Esophagus muscularis mucosa (tissue), 4 donors: ENCODE measurements at regions not wholly inside any gene's neighbourhood (a gene's known extent, or its start where the extent isn't known, plus 50 kb on each side); places are given as distances from the start of the nearest gene placed in this dataset.
"Not testable (repeated sequence)": the region's sequence is repeated elsewhere in the genome, so short reads cannot be mapped to it uniquely, and the experiment has no call there.

Source experiments
- DNase-seq: peaks from one replicate; pipeline ENCODE4 v3.0.0-alpha.2; 2017; ENCODE audit errors: extremely low spot score
- H3K27ac ChIP-seq, 4 donors: fragments of 200-600 bp; sonication (generic); replicated peaks in 1 of 4; 1 replicate in 3 of 4; 2 replicates in 1 of 4; pipeline ENCODE4 v1.5.1; 2016 to 2019; ENCODE audit warnings: mild to moderate bottlenecking in 1 of 4
- H3K27me3 ChIP-seq, 4 donors: fragments of 200-600 bp; sonication (generic); one replicate each; pipeline versions ENCODE4 v1.5.1 to v1.6.0; 2016 to 2019
- H3K36me3 ChIP-seq, 4 donors: fragments of 200-600 bp; sonication (generic); one replicate each; pipeline ENCODE4 v1.5.1; 2016 to 2019
- H3K4me1 ChIP-seq, 4 donors: fragments of 200-600 bp; sonication (generic); one replicate each; pipeline ENCODE4 v1.5.1; 2016 to 2019
- H3K4me3 ChIP-seq, 4 donors: fragments of 200-600 bp; sonication (generic); 1 replicate in 2 of 4; 2 replicates in 2 of 4; pipeline ENCODE4 v1.5.1; 2016 to 2019; ENCODE audit warnings: mild to moderate bottlenecking in 4 of 4, moderate library complexity in 1 of 4
- H3K9me3 ChIP-seq, 4 donors: fragments of 200-600 bp; sonication (generic); 1 replicate in 3 of 4; 2 replicates in 1 of 4; pipeline ENCODE4 v1.5.1; 2016 to 2019
- WGBS: methylation state at CpG from one replicate; pipeline ENCODE4 v1.1.5; 2018; 5-methylcytosine and 5-hydroxymethylcytosine counted together
- intact Hi-C: fragments of 100-400 bp; cut with DNase I; formaldehyde crosslinking; loops from one replicate; pipeline ENCODE4 v1.15.1; 2023
- small RNA-seq, 3 donors: library from RNA; depleted of rRNA; stranded (forward); fragments of <200 nt; gene quantifications; one replicate each; pipeline ENCODE3, GENCODE V24; 2016

- 87% methylated on average over 6 of the region's 7 CpGs for WGBS
- intact Hi-C loops, DNase-seq, H3K9me3 ChIP-seq, H3K4me1 ChIP-seq, H3K36me3 ChIP-seq, H3K4me3 ChIP-seq, H3K27me3 ChIP-seq, H3K27ac ChIP-seq: not testable (repeated sequence)
These were observed 58.6 kb upstream of the ANKRD20A1 start for GRCh38 chr9:67800170-67800569.

Small RNA genes in the stretch of these regions (small RNA-seq; reads per million reads assigned to genes)
- gene AL627230.1 = 0 reads per million in 3 donors
- gene AL627230.3 = 0 reads per million in 3 donors
- 0 reads per million in 3 donors for gene AL627230.5
- 0 reads per million in 3 donors for gene AL627230.6
- gene AL627230.8 = 0 reads per million in 3 donors
- 0 reads per million in 3 donors for gene FAM27B
- gene RF00156 = 0 reads per million in 3 donors
- 0 reads per million in 3 donors for gene RN7SL787P
